Sigmoid colon (tissue), 6 donors: ENCODE measurements at regions not wholly inside any gene's neighbourhood (a gene's known extent, or its start where the extent isn't known, plus 50 kb on each side); places are given as distances from the start of the nearest gene placed in this dataset.

Experiments
- DNase-seq: peaks from one replicate; pipeline ENCODE4 v3.0.0-alpha.2; 2019
- H3K27ac ChIP-seq, 4 donors: fragments of 200-600 bp; sonication (generic); one replicate each; pipeline ENCODE4 v1.5.1; 2016 to 2019; ENCODE audit warnings: mild to moderate bottlenecking in 1 of 4
- H3K27me3 ChIP-seq, 3 donors: fragments of 200-600 bp; sonication (generic); one replicate each; pipeline ENCODE4 v1.5.1; 2019; ENCODE audit warnings: mild to moderate bottlenecking in 1 of 3
- H3K36me3 ChIP-seq, 4 donors: fragments of 200-600 bp; sonication (generic); one replicate each; pipeline ENCODE4 v1.5.1; 2016 to 2019
- H3K4me1 ChIP-seq, 4 donors: fragments of 200-600 bp; sonication (generic); one replicate each; pipeline ENCODE4 v1.5.1; 2017 to 2019
- H3K4me3 ChIP-seq, 4 donors: fragments of 200-600 bp; sonication (generic); one replicate each; pipeline ENCODE4 v1.5.1; 2017 to 2019; ENCODE audit warnings: mild to moderate bottlenecking in 2 of 4, moderate library complexity in 1 of 4
- H3K9me3 ChIP-seq, 4 donors: fragments of 200-600 bp in 3 of 4; sonication (generic) in 3 of 4; one replicate each; pipeline versions ENCODE4 v1.5.1 to v1.6.1; 2013 to 2019
- EP300 ChIP-seq, 4 donors: sonication (generic); formaldehyde crosslinking; IDR thresholded peaks; one replicate each; pipeline ENCODE4 v1.6.1; 2017; ENCODE audit warnings: antibody characterized with exemption in 4 of 4
- POLR2A ChIP-seq, 2 donors: fragments of 450-650 bp; IDR thresholded peaks; one replicate each; pipeline ENCODE4 v1.6.1; 2016; ENCODE audit warnings: antibody characterized with exemption in 2 of 2, mild to moderate bottlenecking in 2 of 2, moderate library complexity in 2 of 2
- POLR2AphosphoS5 ChIP-seq, 4 donors: sonication (generic); formaldehyde crosslinking; IDR thresholded peaks; one replicate each; pipeline ENCODE4 v1.6.1; 2017; ENCODE audit warnings: antibody characterized with exemption in 4 of 4
- WGBS, 2 donors: extraction: QIAGEN DNeasy Blood & Tissue Kit; methylation state at CpG; one replicate each; pipeline ENCODE4 v1.1.7; 2013; 5-methylcytosine and 5-hydroxymethylcytosine counted together
- intact Hi-C: fragments of 100-400 bp; cut with DNase I; formaldehyde crosslinking; loops from one replicate; pipeline ENCODE4 v1.15.1; 2023
- TF ChIP-seq, protein P1 (sequence below), 4 experiments: fragments of 450-650 bp in 3 of 4; fragments of 200-600 bp in 1 of 4; IDR thresholded peaks; one replicate each; pipeline ENCODE4 v1.5.1; 2016 to 2019; ENCODE audit warnings: antibody characterized with exemption in 4 of 4, mild to moderate bottlenecking in 3 of 4, moderate library complexity in 2 of 4
- donor health status: healthy with polysubstance abuse.
- donor health status: healthy.

DNA sequence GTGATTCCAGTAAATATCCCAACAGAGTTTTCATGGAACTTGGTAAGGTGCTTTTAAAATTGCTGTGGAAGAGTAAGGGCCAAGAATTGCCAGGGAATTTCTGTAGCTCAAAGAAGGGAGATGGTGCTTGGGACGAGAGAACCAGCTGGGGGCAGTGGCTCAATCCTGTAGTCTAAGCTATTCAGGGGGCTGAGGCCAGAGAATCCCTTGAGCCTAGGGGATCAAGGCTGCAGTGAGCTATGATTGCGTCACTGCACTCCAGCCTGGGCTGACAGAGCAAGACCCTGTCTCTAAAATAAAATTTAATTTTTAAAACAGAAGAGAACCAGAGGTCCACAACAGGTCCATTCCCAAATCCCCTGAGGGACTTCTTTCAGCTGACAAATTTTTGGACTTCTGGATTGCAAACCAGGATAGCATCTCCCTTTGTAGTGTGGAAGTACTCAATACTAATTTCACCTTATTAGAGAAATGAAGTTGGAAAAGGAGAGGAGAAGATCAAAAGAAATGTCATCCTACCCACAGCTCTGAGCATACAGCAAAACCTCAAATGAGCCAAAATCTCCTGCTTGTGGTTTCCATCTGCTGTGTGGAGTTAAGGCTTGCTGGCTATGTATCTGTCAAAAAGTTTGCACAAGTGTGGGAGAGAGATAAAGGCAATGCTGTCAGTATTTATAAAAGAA lies 59.2 kb upstream of the CLPB start:
- H3K9me3 ChIP-seq = no peaks in the 10 kb centered on the region
- TF ChIP-seq EP300 (IDR thresholded peaks at IDR 0.05) = no peak
- no peak for TF ChIP-seq POLR2A (IDR thresholded peaks at IDR 0.05)
- no peak for TF ChIP-seq POLR2AphosphoS5 (IDR thresholded peaks at IDR 0.05)
- TF ChIP-seq, protein P1, sequence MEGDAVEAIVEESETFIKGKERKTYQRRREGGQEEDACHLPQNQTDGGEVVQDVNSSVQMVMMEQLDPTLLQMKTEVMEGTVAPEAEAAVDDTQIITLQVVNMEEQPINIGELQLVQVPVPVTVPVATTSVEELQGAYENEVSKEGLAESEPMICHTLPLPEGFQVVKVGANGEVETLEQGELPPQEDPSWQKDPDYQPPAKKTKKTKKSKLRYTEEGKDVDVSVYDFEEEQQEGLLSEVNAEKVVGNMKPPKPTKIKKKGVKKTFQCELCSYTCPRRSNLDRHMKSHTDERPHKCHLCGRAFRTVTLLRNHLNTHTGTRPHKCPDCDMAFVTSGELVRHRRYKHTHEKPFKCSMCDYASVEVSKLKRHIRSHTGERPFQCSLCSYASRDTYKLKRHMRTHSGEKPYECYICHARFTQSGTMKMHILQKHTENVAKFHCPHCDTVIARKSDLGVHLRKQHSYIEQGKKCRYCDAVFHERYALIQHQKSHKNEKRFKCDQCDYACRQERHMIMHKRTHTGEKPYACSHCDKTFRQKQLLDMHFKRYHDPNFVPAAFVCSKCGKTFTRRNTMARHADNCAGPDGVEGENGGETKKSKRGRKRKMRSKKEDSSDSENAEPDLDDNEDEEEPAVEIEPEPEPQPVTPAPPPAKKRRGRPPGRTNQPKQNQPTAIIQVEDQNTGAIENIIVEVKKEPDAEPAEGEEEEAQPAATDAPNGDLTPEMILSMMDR (IDR thresholded peaks at IDR 0.05) = no peak
- intact Hi-C loops = no loop called here
- H3K27me3 ChIP-seq = no peaks in the 10 kb centered on the region
- 63 to 80% methylated on average over 2 of the region's 2 CpGs for WGBS, 2 donors
- no peaks in the 10 kb centered on the region for H3K4me1 ChIP-seq
- no peak overlapping the region for H3K4me3 ChIP-seq
- DNase-seq = no peak
- H3K36me3 ChIP-seq = no peaks in the 10 kb centered on the region
- H3K27ac ChIP-seq = no peak overlapping the region

DNA sequence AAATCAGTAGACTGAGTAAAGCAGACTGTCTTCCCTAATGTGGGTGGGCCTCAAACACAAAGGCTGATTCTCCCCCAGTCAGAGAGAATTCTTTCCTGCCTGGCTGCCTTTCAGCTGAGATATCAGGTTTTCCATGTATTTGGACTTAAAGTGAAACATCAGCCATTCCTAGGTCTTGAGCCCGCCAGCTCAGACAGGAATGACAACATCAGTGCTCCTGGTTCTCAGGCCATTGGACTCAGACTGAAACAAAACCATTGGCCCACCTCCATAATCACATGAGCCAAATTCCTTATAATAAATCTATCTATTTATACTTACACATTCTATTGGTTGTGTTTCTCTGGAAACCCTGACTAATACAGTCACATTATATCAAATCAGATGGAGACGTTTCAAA lies 56.7 kb upstream of the CLPB start:
- TF ChIP-seq EP300 (IDR thresholded peaks at IDR 0.05) = no peak
- no peak for TF ChIP-seq POLR2AphosphoS5 (IDR thresholded peaks at IDR 0.05)
- no peak for TF ChIP-seq POLR2A (IDR thresholded peaks at IDR 0.05)
- TF ChIP-seq, protein P1 (IDR thresholded peaks at IDR 0.05) = no peak
- Histone ChIP-seq H3K27ac (no peak overlapping the region), H3K36me3 (no peaks in the 10 kb centered on the region), H3K27me3 (no peaks in the 10 kb centered on the region), H3K9me3 (peaks cover 0 to 3% (median 0%) of the 10 kb centered on the region in 4 donors), H3K4me1 (no peaks in the 10 kb centered on the region), H3K4me3 (no peak overlapping the region)
- intact Hi-C loops = no loop called here
- DNase-seq = no peak
- WGBS, 2 donors = 88% methylated on average over 2 of the region's 2 CpGs
